Nephron (organoid): ENCODE measurements at regions not wholly inside any gene's neighbourhood (a gene's known extent, or its start where the extent isn't known, plus 50 kb on each side); places are given as distances from the start of the nearest gene placed in this dataset.

ENCODE experiments used
- H3K27ac Mint-ChIP-seq, 3 experiments: 2 replicates each; pipeline ENCODE4 v1.8.0; 2020; ENCODE audit warnings: mixed read lengths in 3 of 3, mild to moderate bottlenecking in 2 of 3, moderate library complexity in 1 of 3
- H3K27me3 Mint-ChIP-seq: 2 replicates; pipeline ENCODE4 v1.8.0; 2021; ENCODE audit warnings: low read depth, mild to moderate bottlenecking, moderate library complexity, mixed read lengths
- H3K36me3 Mint-ChIP-seq: 2 replicates; pipeline ENCODE4 v1.8.0; 2020; ENCODE audit warnings: low read depth, mixed read lengths
- H3K4me1 Mint-ChIP-seq: 2 replicates; pipeline ENCODE4 v1.8.0; 2020; ENCODE audit warnings: mixed read lengths
- H3K4me3 Mint-ChIP-seq, 3 experiments: 2 replicates each; pipeline ENCODE4 v1.8.0; 2020; ENCODE audit warnings: mild to moderate bottlenecking in 3 of 3, mixed read lengths in 3 of 3, moderate library complexity in 2 of 3
- H3K9me3 Mint-ChIP-seq: 2 replicates; pipeline ENCODE4 v1.8.0; 2020; ENCODE audit warnings: mixed read lengths
- CTCF ChIP-seq, 3 experiments: fragments of 200-600 bp; sonication (generic); IDR thresholded peaks; one replicate each; pipeline ENCODE4 v1.5.0; 2021; ENCODE audit warnings: antibody characterized with exemption in 3 of 3; ENCODE audit not compliant: unreplicated experiment in 3 of 3

GRCh38 chr5:159398936-159399335 lies 68.6 kb upstream of the IL12B start:
- Mint-ChIP-seq H3K4me3 (no peak overlapping the region), H3K36me3 (no peaks in the 10 kb centered on the region), H3K27ac (no peak overlapping the region), H3K9me3 (no peaks in the 10 kb centered on the region), H3K27me3 (peaks cover 25% of the 10 kb centered on the region), H3K4me1 (peaks cover 6% of the 10 kb centered on the region)
- TF ChIP-seq CTCF (IDR thresholded peaks at IDR 0.05; ENCODE audit: unreplicated experiment in 3 of 3), result no peak

GRCh38 chr5:159400476-159400875 lies 70.2 kb upstream of the IL12B start:
- peaks cover 33% of the 10 kb centered on the region for H3K27me3 Mint-ChIP-seq
- peaks cover 14% of the 10 kb centered on the region for H3K4me1 Mint-ChIP-seq
- no peak overlapping the region for H3K27ac Mint-ChIP-seq
- no peak overlapping the region for H3K4me3 Mint-ChIP-seq
- H3K36me3 Mint-ChIP-seq, result no peaks in the 10 kb centered on the region
- H3K9me3 Mint-ChIP-seq, result no peaks in the 10 kb centered on the region
- no peak for TF ChIP-seq CTCF (IDR thresholded peaks at IDR 0.05; ENCODE audit: unreplicated experiment in 3 of 3)

- Mint-ChIP-seq H3K27me3 (peaks cover 34% of the 10 kb centered on the region), H3K9me3 (no peaks in the 10 kb centered on the region), H3K4me3 (no peak overlapping the region), H3K27ac (no peak overlapping the region), H3K36me3 (no peaks in the 10 kb centered on the region), H3K4me1 (peaks cover 14% of the 10 kb centered on the region)
- no peak for TF ChIP-seq CTCF (IDR thresholded peaks at IDR 0.05; ENCODE audit: unreplicated experiment in 3 of 3)
Observed at GRCh38 chr5:159402311-159402710, 72.0 kb upstream of the IL12B start.

GRCh38 chr5:159402856-159403255 lies 72.6 kb upstream of the IL12B start:
- Mint-ChIP-seq H3K36me3 (no peaks in the 10 kb centered on the region), H3K4me1 (peaks cover 14% of the 10 kb centered on the region), H3K27me3 (peaks cover 34% of the 10 kb centered on the region), H3K4me3 (no peak overlapping the region), H3K27ac (no peak overlapping the region), H3K9me3 (no peaks in the 10 kb centered on the region)
- TF ChIP-seq CTCF (IDR thresholded peaks at IDR 0.05; ENCODE audit: unreplicated experiment in 3 of 3), result no peak

- H3K36me3 Mint-ChIP-seq, result no peaks in the 10 kb centered on the region
- H3K4me3 Mint-ChIP-seq, result no peak overlapping the region
- TF ChIP-seq CTCF (IDR thresholded peaks at IDR 0.05; ENCODE audit: unreplicated experiment in 3 of 3), result no peak
- no peaks in the 10 kb centered on the region for H3K9me3 Mint-ChIP-seq
- peaks cover 14% of the 10 kb centered on the region for H3K4me1 Mint-ChIP-seq
- no peak overlapping the region for H3K27ac Mint-ChIP-seq
- H3K27me3 Mint-ChIP-seq, result peaks cover 34% of the 10 kb centered on the region
Observed at GRCh38 chr5:159403906-159404681, 73.8 kb upstream of the IL12B start.

GRCh38 chr5:159405611-159406031 lies 75.3 kb upstream of the IL12B start:
- H3K4me1 Mint-ChIP-seq, result peaks cover 14% of the 10 kb centered on the region
- no peaks in the 10 kb centered on the region for H3K36me3 Mint-ChIP-seq
- no peak overlapping the region for H3K27ac Mint-ChIP-seq
- peaks cover 34% of the 10 kb centered on the region for H3K27me3 Mint-ChIP-seq
- no peak overlapping the region for H3K4me3 Mint-ChIP-seq
- H3K9me3 Mint-ChIP-seq, result no peaks in the 10 kb centered on the region
- TF ChIP-seq CTCF (IDR thresholded peaks at IDR 0.05; ENCODE audit: unreplicated experiment in 3 of 3), result no peak
